Body of pancreas (tissue), 4 donors: ENCODE measurements at regions not wholly inside any gene's neighbourhood (a gene's known extent, or its start where the extent isn't known, plus 50 kb on each side); places are given as distances from the start of the nearest gene placed in this dataset.

ENCODE experiments used
- CTCF ChIP-seq, 7 experiments: fragments of 450-650 bp in 4 of 7; fragments of 200-600 bp in 3 of 7; sonication (generic) in 3 of 7; IDR thresholded peaks; one replicate each; pipeline ENCODE4 v1.5.1; 2016 to 2019; ENCODE audit warnings: antibody characterized with exemption in 7 of 7
- POLR2A ChIP-seq, 3 donors: fragments of 450-650 bp; IDR thresholded peaks; one replicate each; pipeline ENCODE4 v1.6.1; 2016; ENCODE audit warnings: antibody characterized with exemption in 3 of 3, mild to moderate bottlenecking in 2 of 3

- TF ChIP-seq CTCF (IDR thresholded peaks at IDR 0.05) (no peak), POLR2A (IDR thresholded peaks at IDR 0.05) (no peak)
Measured at GRCh38 chr20:54744097-54744496, 268.7 kb downstream of the DOK5 start.
